ENCODE measurements at regions not wholly inside any gene's neighbourhood (a gene's known extent, or its start where the extent isn't known, plus 50 kb on each side); places are given as distances from the start of the nearest gene placed in this dataset.

GRCh38 chr20:57090590-57091560, 175.6 kb downstream of the BMP7 start:
- H3K4me1 ChIP-seq (ENCODE audit: control insufficient read depth in 1 of 2, insufficient read depth in 2 of 2, low read length in 2 of 2): peaks cover 2 to 23% of the 10 kb centered on the region in 2 experiments; a peak in 2 of 4 replicates
- H3K9me2 ChIP-seq (ENCODE audit: insufficient read depth): no peaks in the 10 kb centered on the region
- TF ChIP-seq CTCF (IDR thresholded peaks at IDR 0.05 in 2 of 3, conservative IDR thresholded peaks at IDR 0.05 in 1 of 3; ENCODE audit: borderline replicate concordance in 1 of 3, insufficient read depth in 1 of 3, low read depth in 2 of 3, low read length in 2 of 3) (no peak), ZFX (IDR thresholded peaks at IDR 0.05) (no peak), SP1 (IDR thresholded peaks at IDR 0.05; ENCODE audit: low read depth) (no peak), EGR1 (IDR thresholded peaks at IDR 0.05; ENCODE audit: low read depth) (peak; percentile 45), MAX (IDR thresholded peaks at IDR 0.05) (no peak)
- H3K4me3 ChIP-seq (replicated peaks in 1 of 2; ENCODE audit: low read depth in 1 of 2, low read length in 2 of 2): no peak overlapping the region
- no peak overlapping the region for H3K4me2 ChIP-seq (ENCODE audit: low read length)
- ChIA-PET CTCF (interaction anchor here (1.2 to 3.2 kb wide), 8 partner anchors 12 to 260 kb away, joined by 4 to 100 read pairs (median 8); partner anchors contain the start of gene RAE1), RAD21 (ENCODE audit: low non-redundant PET in 1 of 2, low total read pairs in 2 of 2, uncharacterized antibody in 2 of 2, unreplicated experiment in 2 of 2) (interaction anchor here (0.8 to 1.5 kb wide), 8 partner anchors 239 to 1107 kb away, joined by 3 to 8 read pairs (median 4); partner anchors contain the start of gene SPO11 (in 1 of the 2)), POLR2A (interaction anchor here (1.2 kb wide), 1 partner anchor 256 kb away, joined by 4 read pairs; no protein-coding TSS in a partner anchor)
- H3K9ac ChIP-seq (ENCODE audit: low read length): no peak overlapping the region
- no peaks in the 10 kb centered on the region for H3K9me3 ChIP-seq (ENCODE audit: control insufficient read depth in 1 of 2, insufficient read depth in 1 of 2, low read depth in 1 of 2, low read length in 2 of 2)
- H3K36me3 ChIP-seq (ENCODE audit: control insufficient read depth in 1 of 2, insufficient read depth in 2 of 2, low read length in 2 of 2): no peaks in the 10 kb centered on the region
- no peak overlapping the region for H2AFZ ChIP-seq (ENCODE audit: low read depth, low read length, poor library complexity, severe bottlenecking)
- no peaks in the 10 kb centered on the region for H4K20me1 ChIP-seq (ENCODE audit: insufficient read depth)
- intact Hi-C loops (cut with micrococcal nuclease): no loop called here
- no peaks in the 10 kb centered on the region for H3K79me2 ChIP-seq (ENCODE audit: insufficient read depth, low read length)
- BruUV-seq (replicated peaks): no TSS peak
- H3K27ac ChIP-seq (ENCODE audit: low read depth, low read length): no peak overlapping the region; the same call in 1 of the 2 replicates
- no peak for DNase-seq (ENCODE audit: low read depth, low spot score)
- ATAC-seq: no peak
- H3K27me3 ChIP-seq (ENCODE audit: insufficient read depth, low read length): no peaks in the 10 kb centered on the region
